Fibroblast of upper back skin (primary cell): ENCODE measurements at regions not wholly inside any gene's neighbourhood (a gene's known extent, or its start where the extent isn't known, plus 50 kb on each side); places are given as distances from the start of the nearest gene placed in this dataset.

Experiments
- DNase-seq: peaks from one replicate; pipeline ENCODE4 v3.0.0-alpha.2; 2013

- DNase-seq: no peak
These were observed 54.5 kb upstream of the C4orf54 start for GRCh38 chr4:99712099-99712498.

DNA sequence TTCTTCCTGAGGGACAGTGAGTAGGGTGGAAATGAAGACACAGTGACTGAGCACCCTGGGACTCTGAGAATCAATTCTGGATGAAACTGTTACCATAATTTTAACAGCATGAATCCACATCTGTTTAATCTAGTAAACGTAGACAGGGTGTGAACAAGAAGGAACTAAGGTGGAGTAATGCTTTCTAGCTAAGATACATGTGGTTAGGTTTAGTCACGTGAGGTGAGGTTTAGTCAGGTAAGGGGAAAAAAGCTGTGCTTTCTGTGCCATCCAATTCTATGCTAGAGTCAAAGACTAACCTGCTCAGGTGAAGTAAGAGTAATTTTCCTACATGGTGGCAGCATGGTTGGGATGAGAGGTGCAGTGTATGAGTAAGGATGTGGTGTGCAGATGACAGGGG is 54.0 kb upstream of the C4orf54 start:
- DNase-seq: no peak

GRCh38 chr4:99710681-99711345 is 53.2 kb upstream of the C4orf54 start:
- no peak for DNase-seq

DNA sequence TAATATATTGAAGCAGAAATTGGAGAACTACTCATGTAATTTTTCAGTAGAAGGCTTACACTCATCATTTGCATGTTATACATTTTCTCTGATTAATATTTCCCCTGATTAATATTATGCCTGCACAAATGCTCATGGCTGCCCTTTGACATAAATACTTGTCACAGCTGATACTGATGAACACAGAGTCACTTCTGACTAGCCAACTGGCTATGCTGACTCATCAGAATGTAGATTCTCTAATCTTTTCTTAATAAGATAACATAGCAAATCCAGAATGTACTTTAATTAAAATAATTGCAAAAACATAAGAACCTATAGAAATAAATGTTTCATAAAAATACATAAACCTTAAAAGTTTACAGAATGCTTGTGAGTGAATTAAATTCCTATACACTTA is 52.4 kb upstream of the C4orf54 start:
- DNase-seq: no peak

GRCh38 chr4:99708551-99708950 is 50.9 kb upstream of the C4orf54 start:
- DNase-seq: no peak
